HCT116 (cell line): ENCODE measurements at regions not wholly inside any gene's neighbourhood (a gene's known extent, or its start where the extent isn't known, plus 50 kb on each side); places are given as distances from the start of the nearest gene placed in this dataset.

Experiments used
- ATAC-seq: fragments of 200-7000 bp; cut with Tn5 transposase; 2 replicates; pipeline ENCODE4 v1.9.1; 2020; ENCODE audit warnings: mild to moderate bottlenecking, moderate library complexity
- BruUV-seq: library from RNA; stranded (reverse); fragments of 400-500 nt; replicated peaks from 2 replicates; lab custom pipeline; 2021; lab: Mats Ljungman, UMichigan
- CTCF ChIA-PET: fragments of 300-600 bp; sonication (Branson Sonifier 250); formaldehyde crosslinking; loops from one replicate; lab custom pipeline; 2021; ENCODE audit warnings: antibody characterized with exemption; lab: Charles Lee
- POLR2A ChIA-PET: fragments of 300-600, 350-600 bp; sonication (Branson Sonifier 250); formaldehyde crosslinking; loops from one replicate; lab custom pipeline; 2021; ENCODE audit warnings: antibody characterized with exemption; lab: Charles Lee
- RAD21 ChIA-PET, 2 experiments: fragments of 300-600 bp; sonication (Branson Sonifier 250); formaldehyde crosslinking; loops; one replicate each; lab custom pipeline; 2023; ENCODE audit warnings: low total read pairs in 2 of 2; ENCODE audit not compliant: uncharacterized antibody in 2 of 2, unreplicated experiment in 2 of 2, low non-redundant PET in 1 of 2; lab: Charles Lee
- DNase-seq: peaks from one replicate; pipeline ENCODE4 v3.0.0-alpha.2; 2010; ENCODE audit warnings: low read depth, low spot score
- H2AFZ ChIP-seq: fragments of 200-600 bp; shearing (Covaris generic), sonication (generic); 2 replicates; pipeline ENCODE4 v1.6.1; 2017; ENCODE audit warnings: low read depth, mixed run types, mixed read lengths, antibody characterized with exemption, low read length; ENCODE audit not compliant: poor library complexity, severe bottlenecking
- H3K27ac ChIP-seq: 2 replicates; pipeline ENCODE4 v1.5.1; 2012; ENCODE audit warnings: low read depth, low read length
- H3K27me3 ChIP-seq: fragments of 200-600 bp; sonication (generic); 2 replicates; pipeline ENCODE4 v1.6.1; 2016; ENCODE audit warnings: mixed run types, low read length, mixed read lengths; ENCODE audit not compliant: insufficient read depth
- H3K36me3 ChIP-seq, 2 experiments: fragments of 200-500 bp in 1 of 2; fragments of 200-600 bp in 1 of 2; sonication (Bioruptor generic) in 1 of 2; sonication (generic) in 1 of 2; 2 replicates each; pipeline versions ENCODE4 v1.5.1 to v1.6.1; 2014 to 2016; ENCODE audit warnings: low read length in 2 of 2, inconsistent platforms in 1 of 2, mixed read lengths in 1 of 2, mixed run types in 1 of 2; ENCODE audit not compliant: insufficient read depth in 2 of 2, control insufficient read depth in 1 of 2
- H3K4me1 ChIP-seq, 2 experiments: fragments of 200-600 bp in 1 of 2; sonication (generic) in 1 of 2; 2 replicates each; pipeline versions ENCODE4 v1.5.1 to v1.6.1; 2012 to 2017; ENCODE audit warnings: low read length in 2 of 2, inconsistent platforms in 1 of 2, mild to moderate bottlenecking in 1 of 2, mixed read lengths in 1 of 2, mixed run types in 1 of 2, moderate library complexity in 1 of 2; ENCODE audit not compliant: insufficient read depth in 2 of 2, control insufficient read depth in 1 of 2
- H3K4me2 ChIP-seq: fragments of 200-600 bp; sonication (generic); 2 replicates; pipeline ENCODE4 v1.6.1; 2017; ENCODE audit warnings: mixed run types, low read length, mixed read lengths
- H3K4me3 ChIP-seq, 2 experiments: fragments of 200-600 bp in 1 of 2; sonication (generic) in 1 of 2; replicated peaks in 1 of 2; 2 replicates each; pipeline ENCODE4 v1.5.1; 2011 to 2016; ENCODE audit warnings: low read length in 2 of 2, control low read depth in 1 of 2, low read depth in 1 of 2, mild to moderate bottlenecking in 1 of 2, mixed read lengths in 1 of 2, mixed run types in 1 of 2
- H3K79me2 ChIP-seq: fragments of 200-600 bp; sonication (generic); 2 replicates; pipeline ENCODE4 v1.6.1; 2017; ENCODE audit warnings: mild to moderate bottlenecking, mixed run types, low read length, moderate library complexity, mixed read lengths; ENCODE audit not compliant: insufficient read depth
- H3K9ac ChIP-seq: fragments of 200-600 bp; sonication (generic); 2 replicates; pipeline ENCODE4 v1.6.1; 2016; ENCODE audit warnings: low read length, mixed read lengths
- H3K9me2 ChIP-seq: fragments of 200-600 bp; sonication (generic), shearing (Covaris generic); 2 replicates; pipeline ENCODE4 v1.6.1; 2017; ENCODE audit warnings: mixed run types, mild to moderate bottlenecking, moderate library complexity; ENCODE audit not compliant: insufficient read depth
- H3K9me3 ChIP-seq, 2 experiments: fragments of 200-500 bp in 1 of 2; fragments of 200-600 bp in 1 of 2; sonication (Bioruptor generic) in 1 of 2; sonication (generic) in 1 of 2; 2 replicates each; pipeline ENCODE4 v1.6.1; 2014 to 2017; ENCODE audit warnings: low read length in 2 of 2, mixed read lengths in 2 of 2, inconsistent platforms in 1 of 2, low read depth in 1 of 2, mild to moderate bottlenecking in 1 of 2, mixed run types in 1 of 2, moderate library complexity in 1 of 2; ENCODE audit not compliant: control insufficient read depth in 1 of 2, insufficient read depth in 1 of 2
- H4K20me1 ChIP-seq: fragments of 200-600 bp; sonication (generic), shearing (Covaris generic); 2 replicates; pipeline ENCODE4 v1.6.1; 2017; ENCODE audit warnings: mixed run types, mild to moderate bottlenecking, moderate library complexity; ENCODE audit not compliant: insufficient read depth
- CBX3 ChIP-seq: IDR thresholded peaks from 2 replicates; pipeline ENCODE4 v1.6.1; 2012; ENCODE audit warnings: low read depth
- CEBPB ChIP-seq: IDR thresholded peaks from 2 replicates; pipeline ENCODE4 v1.6.1; 2012; ENCODE audit warnings: low read depth
- EGR1 ChIP-seq: IDR thresholded peaks from 2 replicates; pipeline ENCODE4 v1.6.1; 2012; ENCODE audit warnings: low read depth
- EZH2phosphoT487 ChIP-seq: fragments of 200-600 bp; IDR thresholded peaks from 2 replicates; pipeline ENCODE4 v1.6.1; 2018; ENCODE audit warnings: antibody characterized with exemption, borderline replicate concordance
- FOSL1 ChIP-seq: IDR thresholded peaks from 2 replicates; pipeline ENCODE4 v1.6.1; 2012; ENCODE audit warnings: low read depth
- MAX ChIP-seq: IDR thresholded peaks from 2 replicates; pipeline ENCODE4 v1.6.1; 2012
- POLR2AphosphoS5 ChIP-seq: IDR thresholded peaks from 2 replicates; pipeline ENCODE4 v1.6.1; 2011; ENCODE audit warnings: mild to moderate bottlenecking, low read depth, low read length, moderate library complexity
- RAD21 ChIP-seq: IDR thresholded peaks from 2 replicates; pipeline ENCODE4 v1.6.1; 2012; ENCODE audit warnings: low read depth, mild to moderate bottlenecking
- SIN3A ChIP-seq: IDR thresholded peaks from 2 replicates; pipeline ENCODE4 v1.6.1; 2012; ENCODE audit warnings: low read depth
- SP1 ChIP-seq: IDR thresholded peaks from 2 replicates; pipeline ENCODE4 v1.6.1; 2012; ENCODE audit warnings: low read depth
- SRF ChIP-seq: IDR thresholded peaks from 2 replicates; pipeline ENCODE4 v1.6.1; 2012; ENCODE audit warnings: low read depth
- TCF7L2 ChIP-seq: IDR thresholded peaks from 2 replicates; pipeline ENCODE4 v1.7.0; 2011; ENCODE audit warnings: borderline replicate concordance, inconsistent platforms; ENCODE audit not compliant: insufficient read depth, insufficient read length; ENCODE audit errors: extremely low read depth
- ZFX ChIP-seq: fragments of 450-650 bp; IDR thresholded peaks from 2 replicates; pipeline ENCODE4 v1.6.1; 2017
- ZNF274 ChIP-seq: fragments of 200-500 bp; sonication (Bioruptor generic); IDR thresholded peaks from 2 replicates; pipeline ENCODE4 v1.6.1; 2014; ENCODE audit warnings: mild to moderate bottlenecking, low read depth, low read length, inconsistent platforms
- intact Hi-C: fragments of 100-400 bp; cut with micrococcal nuclease; formaldehyde crosslinking; loops from 2 replicates; pipeline ENCODE4 v1.10.0; 2022
- TF ChIP-seq, protein P1 (sequence below): IDR thresholded peaks from 2 replicates; pipeline ENCODE4 v1.6.1; 2012; ENCODE audit warnings: low read depth

GRCh38 chr13:40221131-40221459, 445.3 kb downstream of the FOXO1 start:
- intact Hi-C loops, result no loop called here
- Histone ChIP-seq H3K79me2 (no peaks in the 10 kb centered on the region), H3K27me3 (no peaks in the 10 kb centered on the region; the same call in 1 of the 2 replicates), H4K20me1 (no peaks in the 10 kb centered on the region), H3K9me2 (no peaks in the 10 kb centered on the region), H3K9me3 (no peaks in the 10 kb centered on the region), H3K4me3 (no peak overlapping the region), H3K4me2 (no peak overlapping the region), H2AFZ (no peak overlapping the region), H3K36me3 (no peaks in the 10 kb centered on the region), H3K9ac (no peak overlapping the region), H3K4me1 (no peaks in the 10 kb centered on the region), H3K27ac (no peak overlapping the region)
- POLR2A ChIA-PET, result no interaction called here
- TF ChIP-seq FOSL1 (no peak), TCF7L2 (no peak), SP1 (no peak), SIN3A (no peak), MAX (no peak), EGR1 (no peak), POLR2AphosphoS5 (no peak), SRF (no peak), EZH2phosphoT487 (no peak), CEBPB (no peak), ZNF274 (no peak), ZFX (no peak), RAD21 (no peak), CBX3 (no peak)
- TF ChIP-seq, protein P1, sequence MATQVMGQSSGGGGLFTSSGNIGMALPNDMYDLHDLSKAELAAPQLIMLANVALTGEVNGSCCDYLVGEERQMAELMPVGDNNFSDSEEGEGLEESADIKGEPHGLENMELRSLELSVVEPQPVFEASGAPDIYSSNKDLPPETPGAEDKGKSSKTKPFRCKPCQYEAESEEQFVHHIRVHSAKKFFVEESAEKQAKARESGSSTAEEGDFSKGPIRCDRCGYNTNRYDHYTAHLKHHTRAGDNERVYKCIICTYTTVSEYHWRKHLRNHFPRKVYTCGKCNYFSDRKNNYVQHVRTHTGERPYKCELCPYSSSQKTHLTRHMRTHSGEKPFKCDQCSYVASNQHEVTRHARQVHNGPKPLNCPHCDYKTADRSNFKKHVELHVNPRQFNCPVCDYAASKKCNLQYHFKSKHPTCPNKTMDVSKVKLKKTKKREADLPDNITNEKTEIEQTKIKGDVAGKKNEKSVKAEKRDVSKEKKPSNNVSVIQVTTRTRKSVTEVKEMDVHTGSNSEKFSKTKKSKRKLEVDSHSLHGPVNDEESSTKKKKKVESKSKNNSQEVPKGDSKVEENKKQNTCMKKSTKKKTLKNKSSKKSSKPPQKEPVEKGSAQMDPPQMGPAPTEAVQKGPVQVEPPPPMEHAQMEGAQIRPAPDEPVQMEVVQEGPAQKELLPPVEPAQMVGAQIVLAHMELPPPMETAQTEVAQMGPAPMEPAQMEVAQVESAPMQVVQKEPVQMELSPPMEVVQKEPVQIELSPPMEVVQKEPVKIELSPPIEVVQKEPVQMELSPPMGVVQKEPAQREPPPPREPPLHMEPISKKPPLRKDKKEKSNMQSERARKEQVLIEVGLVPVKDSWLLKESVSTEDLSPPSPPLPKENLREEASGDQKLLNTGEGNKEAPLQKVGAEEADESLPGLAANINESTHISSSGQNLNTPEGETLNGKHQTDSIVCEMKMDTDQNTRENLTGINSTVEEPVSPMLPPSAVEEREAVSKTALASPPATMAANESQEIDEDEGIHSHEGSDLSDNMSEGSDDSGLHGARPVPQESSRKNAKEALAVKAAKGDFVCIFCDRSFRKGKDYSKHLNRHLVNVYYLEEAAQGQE, result no peak
- no TSS peak for BruUV-seq
- CTCF ChIA-PET, result no interaction called here
- no peak for ATAC-seq
- no peak for DNase-seq
- RAD21 ChIA-PET, result no interaction called here
